ENCODE measurements at regions not wholly inside any gene's neighbourhood (a gene's known extent, or its start where the extent isn't known, plus 50 kb on each side); places are given as distances from the start of the nearest gene placed in this dataset.

- H3K27ac ChIP-seq = no peak overlapping the region
- DNase-seq = no peak
- H2AFZ ChIP-seq = no peak overlapping the region
- no peak overlapping the region for H3K4me2 ChIP-seq
- BruUV-seq (replicated peaks) = no TSS peak
- H3F3A ChIP-seq (ENCODE audit: insufficient read depth, low read depth) = no peaks in the 10 kb centered on the region
- H3K36me3 ChIP-seq (ENCODE audit: low read depth) = no peaks in the 10 kb centered on the region
- no peaks in the 10 kb centered on the region for H3K27me3 ChIP-seq (ENCODE audit: insufficient read depth, low read depth)
- no peaks in the 10 kb centered on the region for H3K4me1 ChIP-seq (replicated peaks; ENCODE audit: insufficient read depth)
- POLR2A ChIA-PET (ENCODE audit: unreplicated experiment) = no interaction called here
- intact Hi-C loops (cut with micrococcal nuclease; ENCODE audit: unreplicated experiment) = no loop called here
- H4K20me1 ChIP-seq (ENCODE audit: insufficient read depth) = no peaks in the 10 kb centered on the region
- H3K9me2 ChIP-seq (ENCODE audit: insufficient read depth) = no peaks in the 10 kb centered on the region
- no peak for TF ChIP-seq EZH2 (IDR thresholded peaks at IDR 0.05; ENCODE audit: low read depth)
- TF ChIP-seq CTCF (conservative IDR thresholded peaks at IDR 0.05) = no peak
- H3K9me3 ChIP-seq (ENCODE audit: insufficient read depth, low read depth) = no peaks in the 10 kb centered on the region
- H3K4me3 ChIP-seq = no peak overlapping the region
- CTCF ChIA-PET = no interaction called here
- no peaks in the 10 kb centered on the region for H3K79me2 ChIP-seq (ENCODE audit: low read depth)
These were observed 155.7 kb upstream of the JADE1 start for GRCh38 chr4:128653527-128654444.

DNA sequence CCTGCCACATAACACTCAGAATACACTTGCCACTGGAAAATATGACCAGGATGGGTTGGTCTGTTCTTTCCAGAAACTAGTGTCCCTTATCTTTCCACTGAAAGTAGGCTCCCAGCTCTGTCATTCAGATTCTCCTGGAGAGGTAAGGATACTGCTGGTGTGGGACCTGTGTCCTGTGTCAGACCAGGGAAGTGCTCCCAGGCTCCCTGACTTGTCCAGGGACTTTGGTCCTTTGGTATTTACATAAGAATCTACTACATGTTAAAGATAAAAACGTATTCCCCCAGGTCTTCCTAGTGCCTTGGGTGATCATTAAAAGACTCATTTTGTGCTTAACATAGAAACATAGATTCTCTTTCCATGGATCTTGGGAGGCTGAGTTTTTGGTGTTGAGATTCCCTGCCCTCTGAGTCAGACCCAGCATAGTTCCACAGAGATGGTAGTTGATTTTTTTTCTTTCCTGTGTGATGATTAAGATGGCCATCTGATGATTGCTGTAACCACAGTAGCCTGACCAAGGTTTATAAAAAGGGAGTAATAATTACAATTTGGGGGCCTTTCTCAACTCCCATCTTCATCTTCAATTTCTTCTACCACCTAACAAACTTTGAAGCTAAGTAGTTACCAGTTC, 159.8 kb upstream of the JADE1 start:
- DNase-seq = no peak
- Histone ChIP-seq H3K9me2 (ENCODE audit: insufficient read depth) (no peaks in the 10 kb centered on the region), H2AFZ (no peak overlapping the region), H3K4me2 (no peak overlapping the region), H3K4me1 (replicated peaks; ENCODE audit: insufficient read depth) (no peaks in the 10 kb centered on the region), H3F3A (ENCODE audit: insufficient read depth, low read depth) (no peaks in the 10 kb centered on the region), H4K20me1 (ENCODE audit: insufficient read depth) (no peaks in the 10 kb centered on the region), H3K27ac (no peak overlapping the region), H3K9me3 (ENCODE audit: insufficient read depth, low read depth) (no peaks in the 10 kb centered on the region), H3K27me3 (ENCODE audit: insufficient read depth, low read depth) (no peaks in the 10 kb centered on the region), H3K36me3 (ENCODE audit: low read depth) (no peaks in the 10 kb centered on the region), H3K4me3 (no peak overlapping the region), H3K79me2 (ENCODE audit: low read depth) (no peaks in the 10 kb centered on the region)
- intact Hi-C loops (cut with micrococcal nuclease; ENCODE audit: unreplicated experiment) = no loop called here
- ChIA-PET CTCF (no interaction called here), POLR2A (ENCODE audit: unreplicated experiment) (no interaction called here)
- no peak for TF ChIP-seq CTCF (conservative IDR thresholded peaks at IDR 0.05)
- no peak for TF ChIP-seq EZH2 (IDR thresholded peaks at IDR 0.05; ENCODE audit: low read depth)
- no TSS peak for BruUV-seq (replicated peaks)

GRCh38 chr4:128649161-128649560, 160.3 kb upstream of the JADE1 start:
- no peaks in the 10 kb centered on the region for H3K36me3 ChIP-seq (ENCODE audit: low read depth)
- TF ChIP-seq CTCF (conservative IDR thresholded peaks at IDR 0.05) (no peak), EZH2 (IDR thresholded peaks at IDR 0.05; ENCODE audit: low read depth) (no peak)
- BruUV-seq (replicated peaks) = no TSS peak
- CTCF ChIA-PET = no interaction called here
- no peaks in the 10 kb centered on the region for H3K79me2 ChIP-seq (ENCODE audit: low read depth)
- H3K4me1 ChIP-seq (replicated peaks; ENCODE audit: insufficient read depth) = no peaks in the 10 kb centered on the region
- intact Hi-C loops (cut with micrococcal nuclease; ENCODE audit: unreplicated experiment) = no loop called here
- no peak overlapping the region for H3K4me2 ChIP-seq
- no peak for DNase-seq
- H4K20me1 ChIP-seq (ENCODE audit: insufficient read depth) = no peaks in the 10 kb centered on the region
- H3K4me3 ChIP-seq = no peak overlapping the region
- POLR2A ChIA-PET (ENCODE audit: unreplicated experiment) = no interaction called here
- H3F3A ChIP-seq (ENCODE audit: insufficient read depth, low read depth) = no peaks in the 10 kb centered on the region
- no peak overlapping the region for H2AFZ ChIP-seq
- H3K27ac ChIP-seq = no peak overlapping the region
- no peaks in the 10 kb centered on the region for H3K9me3 ChIP-seq (ENCODE audit: insufficient read depth, low read depth)
- no peaks in the 10 kb centered on the region for H3K9me2 ChIP-seq (ENCODE audit: insufficient read depth)
- no peaks in the 10 kb centered on the region for H3K27me3 ChIP-seq (ENCODE audit: insufficient read depth, low read depth)
